Activated naive CD8-positive, alpha-beta T cell treated with anti-CD3 and anti-CD28 coated beads, Interleukin-2, amount 50 U/mL, for 24 hours (primary cell): ENCODE measurements at regions not wholly inside any gene's neighbourhood (a gene's known extent, or its start where the extent isn't known, plus 50 kb on each side); places are given as distances from the start of the nearest gene placed in this dataset.

ENCODE experiments used
- ATAC-seq: fragments of 150-1000 bp; cut with Tn5 transposase; one replicate; pipeline ENCODE4 v1.10.0; 2021
- DNase-seq: peaks from one replicate; pipeline ENCODE4 v3.0.0; 2021
- H3K27ac Mint-ChIP-seq: one replicate; pipeline ENCODE4 v1.8.0; 2021; ENCODE audit warnings: mild to moderate bottlenecking, mixed read lengths
- H3K27me3 Mint-ChIP-seq: one replicate; pipeline ENCODE4 v1.8.0; 2021; ENCODE audit warnings: mixed read lengths
- H3K36me3 Mint-ChIP-seq: one replicate; pipeline ENCODE4 v1.8.0; 2021; ENCODE audit warnings: low read depth, mixed read lengths
- H3K4me1 Mint-ChIP-seq: one replicate; pipeline ENCODE4 v1.8.0; 2021; ENCODE audit warnings: mixed read lengths
- H3K4me3 Mint-ChIP-seq: one replicate; pipeline ENCODE4 v1.8.0; 2021; ENCODE audit warnings: mild to moderate bottlenecking, moderate library complexity, mixed read lengths
- H3K9me3 Mint-ChIP-seq: one replicate; pipeline ENCODE4 v1.8.0; 2021; ENCODE audit warnings: mixed read lengths

- no peak overlapping the region for H3K4me3 Mint-ChIP-seq
- DNase-seq (no peak), ATAC-seq (no peak)
- H3K9me3 Mint-ChIP-seq = no peaks in the 10 kb centered on the region
- H3K27ac Mint-ChIP-seq = no peak overlapping the region
- H3K4me1 Mint-ChIP-seq = no peaks in the 10 kb centered on the region
- no peaks in the 10 kb centered on the region for H3K36me3 Mint-ChIP-seq
- no peaks in the 10 kb centered on the region for H3K27me3 Mint-ChIP-seq
Observed at GRCh38 chr10:128306535-128306934, 180.3 kb upstream of the MKI67 start.

DNA sequence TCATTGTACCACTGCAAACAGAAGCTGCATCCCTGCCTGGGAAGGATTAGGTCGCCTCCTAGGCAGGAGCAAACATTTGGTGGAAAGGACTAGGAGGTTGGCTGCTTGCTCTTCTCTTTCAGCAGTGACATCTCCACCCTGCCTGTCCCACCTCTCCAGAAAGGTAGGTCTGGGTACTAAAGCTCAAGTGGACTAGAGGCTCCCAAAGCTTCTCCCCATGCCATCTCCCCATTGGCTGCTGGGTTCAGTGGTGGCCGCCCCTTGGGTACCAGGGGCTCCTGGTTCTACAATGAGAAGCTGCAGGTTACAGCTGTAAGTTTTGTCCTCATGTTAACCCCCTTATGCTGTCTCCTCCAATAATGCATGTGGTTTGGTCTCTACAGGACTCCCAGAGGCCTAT is 180.7 kb upstream of the MKI67 start:
- ATAC-seq = no peak
- no peak overlapping the region for H3K27ac Mint-ChIP-seq
- H3K9me3 Mint-ChIP-seq = no peaks in the 10 kb centered on the region

DNA sequence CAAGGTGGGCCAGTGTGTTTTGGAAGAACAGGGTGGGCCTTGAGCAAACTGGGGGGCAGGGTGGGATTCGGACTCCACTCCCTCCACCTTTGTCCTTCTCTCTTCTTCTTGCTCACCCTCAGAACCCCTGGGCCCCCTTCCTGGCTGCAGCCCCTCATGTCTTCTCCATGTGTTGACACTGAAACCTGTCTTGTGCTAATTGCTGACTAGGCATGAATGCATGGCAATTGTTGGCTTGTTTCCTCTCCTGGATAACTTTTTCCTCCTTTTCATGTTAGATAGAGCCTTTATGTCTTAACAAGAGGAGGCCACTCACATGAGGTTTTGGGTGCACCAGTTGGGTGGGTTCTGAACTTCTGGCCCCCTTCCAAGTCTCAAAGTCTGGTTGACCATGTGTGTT is 181.6 kb upstream of the MKI67 start:
- Mint-ChIP-seq H3K4me1 (no peaks in the 10 kb centered on the region), H3K4me3 (no peak overlapping the region), H3K36me3 (no peaks in the 10 kb centered on the region), H3K27me3 (no peaks in the 10 kb centered on the region), H3K9me3 (no peaks in the 10 kb centered on the region), H3K27ac (no peak overlapping the region)
- ATAC-seq (no peak), DNase-seq (no peak)

More for the DNA sequence above, 180.7 kb upstream of the MKI67 start:
- Mint-ChIP-seq H3K4me1 (no peaks in the 10 kb centered on the region), H3K4me3 (no peak overlapping the region), H3K36me3 (no peaks in the 10 kb centered on the region), H3K27me3 (no peaks in the 10 kb centered on the region)
- DNase-seq = no peak

DNA sequence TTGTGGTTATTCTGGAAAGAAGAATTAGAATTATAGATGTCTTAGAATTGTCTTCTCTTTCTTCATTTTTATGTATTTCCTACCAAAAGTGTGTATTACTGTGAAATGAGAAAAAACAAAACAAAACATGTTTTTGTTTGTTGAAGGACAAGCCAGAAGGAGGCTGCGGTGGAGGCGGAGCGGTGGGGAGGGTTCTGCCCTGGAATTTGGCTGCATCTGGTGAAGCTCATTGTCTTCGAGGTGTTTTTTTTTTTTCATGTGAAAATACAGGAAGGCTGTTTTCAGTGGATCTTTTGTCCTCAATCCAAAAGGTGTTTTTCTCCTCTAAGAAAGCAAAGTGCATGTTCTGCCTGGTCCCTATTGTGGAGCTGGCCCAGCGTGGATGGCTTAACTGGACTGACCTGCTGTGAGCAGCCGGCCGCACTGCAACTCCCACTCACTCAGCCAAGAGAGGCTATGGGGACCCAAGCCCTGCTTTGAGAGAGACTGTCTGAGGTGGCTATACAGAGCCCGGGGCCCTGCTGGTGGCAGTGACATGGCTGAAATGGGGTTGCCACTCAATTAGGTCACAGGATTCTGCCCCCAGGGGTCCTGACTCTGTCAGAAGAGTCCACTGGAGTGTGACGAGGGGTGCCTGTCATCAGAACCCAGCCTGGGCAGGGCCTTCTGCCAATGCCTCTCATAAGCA is 184.9 kb upstream of the MKI67 start:
- DNase-seq = no peak
- Mint-ChIP-seq H3K36me3 (no peaks in the 10 kb centered on the region), H3K9me3 (no peaks in the 10 kb centered on the region), H3K4me3 (no peak overlapping the region), H3K4me1 (no peaks in the 10 kb centered on the region), H3K27ac (no peak overlapping the region), H3K27me3 (no peaks in the 10 kb centered on the region)
- ATAC-seq = no peak

GRCh38 chr10:128312250-128312649 is 186.0 kb upstream of the MKI67 start:
- Mint-ChIP-seq H3K4me3 (no peak overlapping the region), H3K36me3 (no peaks in the 10 kb centered on the region), H3K27me3 (no peaks in the 10 kb centered on the region), H3K4me1 (no peaks in the 10 kb centered on the region), H3K9me3 (no peaks in the 10 kb centered on the region), H3K27ac (no peak overlapping the region)
- DNase-seq (no peak), ATAC-seq (no peak)

DNA sequence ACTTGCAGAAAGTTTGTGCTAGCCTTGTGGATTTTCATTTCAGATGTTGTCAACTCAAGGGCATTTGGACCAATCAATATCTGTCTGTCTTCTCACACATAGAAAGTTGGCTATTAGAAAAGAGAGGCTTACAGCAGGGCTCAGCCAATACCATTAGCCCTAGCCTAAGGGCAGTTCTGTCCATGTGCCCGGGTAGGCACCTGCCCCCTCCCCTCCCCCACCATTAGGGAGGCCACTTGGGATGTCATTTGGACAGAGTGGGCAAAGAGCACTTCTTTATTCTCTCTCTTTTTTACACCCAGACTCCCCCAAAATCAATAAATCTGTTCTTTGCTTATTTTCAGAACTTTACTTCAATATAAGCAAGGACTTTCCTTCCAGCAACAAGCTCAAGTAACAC is 188.5 kb upstream of the MKI67 start:
- no peak overlapping the region for H3K4me3 Mint-ChIP-seq

DNA sequence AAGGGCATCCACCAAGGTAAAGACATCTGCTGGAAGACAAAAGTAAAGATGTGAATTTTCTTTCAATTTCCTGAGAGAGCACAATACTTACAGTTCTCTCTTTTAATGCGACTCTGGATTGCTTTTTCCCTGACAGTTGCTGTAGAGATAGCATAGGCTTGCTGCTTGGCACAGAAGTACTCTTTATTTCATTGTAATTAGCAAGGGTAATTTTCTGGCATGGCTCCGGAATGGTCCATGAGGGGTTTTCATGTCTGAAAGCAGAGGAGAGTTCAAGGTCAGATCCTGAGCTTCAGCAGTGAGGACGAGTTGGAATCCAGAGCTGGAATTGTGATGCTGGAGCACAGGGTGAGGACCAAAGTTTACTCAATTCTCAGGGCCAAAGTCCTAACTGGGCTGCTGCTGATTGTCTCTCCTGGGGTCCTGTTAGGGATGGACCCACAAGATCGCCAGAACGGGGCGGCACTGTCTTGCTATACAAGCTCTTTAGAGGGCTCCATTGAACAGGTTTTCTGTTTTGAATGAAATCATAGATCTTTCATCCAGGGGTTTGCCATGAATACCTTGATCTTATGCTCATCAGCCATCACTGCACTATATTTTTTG is 190.0 kb upstream of the MKI67 start:
- Mint-ChIP-seq H3K27me3 (no peaks in the 10 kb centered on the region), H3K36me3 (no peaks in the 10 kb centered on the region), H3K27ac (no peak overlapping the region), H3K9me3 (no peaks in the 10 kb centered on the region), H3K4me3 (no peak overlapping the region), H3K4me1 (no peaks in the 10 kb centered on the region)
- ATAC-seq (no peak), DNase-seq (no peak)

More for the DNA sequence above, 188.5 kb upstream of the MKI67 start:
- Mint-ChIP-seq H3K27me3 (no peaks in the 10 kb centered on the region), H3K4me1 (no peaks in the 10 kb centered on the region), H3K27ac (no peak overlapping the region), H3K36me3 (no peaks in the 10 kb centered on the region), H3K9me3 (no peaks in the 10 kb centered on the region)
- DNase-seq (no peak), ATAC-seq (no peak)

GRCh38 chr10:128316925-128317324 is 190.7 kb upstream of the MKI67 start:
- DNase-seq (no peak), ATAC-seq (no peak)
- Mint-ChIP-seq H3K4me3 (no peak overlapping the region), H3K4me1 (no peaks in the 10 kb centered on the region), H3K36me3 (no peaks in the 10 kb centered on the region), H3K27ac (no peak overlapping the region), H3K9me3 (no peaks in the 10 kb centered on the region), H3K27me3 (no peaks in the 10 kb centered on the region)

GRCh38 chr10:128318366-128318765 is 192.1 kb upstream of the MKI67 start:
- H3K4me3 Mint-ChIP-seq = no peak overlapping the region
- no peak for DNase-seq
- H3K27ac Mint-ChIP-seq = no peak overlapping the region
- H3K36me3 Mint-ChIP-seq = no peaks in the 10 kb centered on the region
- ATAC-seq = no peak
- H3K27me3 Mint-ChIP-seq = no peaks in the 10 kb centered on the region
- H3K4me1 Mint-ChIP-seq = no peaks in the 10 kb centered on the region
- H3K9me3 Mint-ChIP-seq = no peaks in the 10 kb centered on the region

- Mint-ChIP-seq H3K4me3 (no peak overlapping the region), H3K9me3 (no peaks in the 10 kb centered on the region), H3K36me3 (no peaks in the 10 kb centered on the region)
Observed at GRCh38 chr10:128318913-128319312, 192.7 kb upstream of the MKI67 start.

GRCh38 chr10:128322106-128322505 is 195.9 kb upstream of the MKI67 start:
- Mint-ChIP-seq H3K4me1 (no peaks in the 10 kb centered on the region), H3K27me3 (peaks cover 2% of the 10 kb centered on the region), H3K27ac (no peak overlapping the region), H3K36me3 (no peaks in the 10 kb centered on the region), H3K4me3 (no peak overlapping the region), H3K9me3 (no peaks in the 10 kb centered on the region)
- DNase-seq = no peak
- ATAC-seq = no peak

More at GRCh38 chr10:128318913-128319312, 192.7 kb upstream of the MKI67 start:
- no peak overlapping the region for H3K27ac Mint-ChIP-seq
- H3K4me1 Mint-ChIP-seq = no peaks in the 10 kb centered on the region
- no peaks in the 10 kb centered on the region for H3K27me3 Mint-ChIP-seq
- ATAC-seq (no peak), DNase-seq (no peak)

GRCh38 chr10:128322950-128323349 is 196.7 kb upstream of the MKI67 start:
- H3K4me1 Mint-ChIP-seq = no peaks in the 10 kb centered on the region
- no peak overlapping the region for H3K4me3 Mint-ChIP-seq
- no peak overlapping the region for H3K27ac Mint-ChIP-seq
- no peaks in the 10 kb centered on the region for H3K36me3 Mint-ChIP-seq
- no peaks in the 10 kb centered on the region for H3K9me3 Mint-ChIP-seq
- no peak for DNase-seq
- peaks cover 2% of the 10 kb centered on the region for H3K27me3 Mint-ChIP-seq
- no peak for ATAC-seq

GRCh38 chr10:128324058-128324827 is 198.0 kb upstream of the MKI67 start:
- Mint-ChIP-seq H3K4me3 (no peak overlapping the region), H3K27ac (no peak overlapping the region), H3K36me3 (no peaks in the 10 kb centered on the region), H3K4me1 (no peaks in the 10 kb centered on the region), H3K9me3 (no peaks in the 10 kb centered on the region), H3K27me3 (peaks cover 2% of the 10 kb centered on the region)
- ATAC-seq (no peak), DNase-seq (no peak)

DNA sequence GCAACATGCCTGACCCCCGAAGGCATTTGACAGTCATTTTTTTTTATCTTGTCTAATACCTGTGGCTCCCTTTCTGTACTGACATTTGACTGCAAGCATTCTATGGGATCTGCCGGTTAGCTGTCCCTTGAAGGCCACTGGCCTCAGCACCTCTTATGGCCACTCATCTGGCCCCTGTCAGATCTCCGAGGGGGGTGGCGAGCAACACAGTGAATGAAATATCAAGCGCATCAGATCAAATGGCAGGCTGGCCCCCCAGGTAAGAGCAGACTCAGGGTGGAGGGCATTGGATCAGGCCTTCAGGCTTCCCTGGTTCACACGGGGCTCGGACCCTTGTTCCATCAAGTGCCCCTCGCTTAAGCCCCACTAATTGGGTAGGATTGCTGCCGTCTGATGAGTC is 199.6 kb upstream of the MKI67 start:
- no peak for DNase-seq
- peaks cover 2% of the 10 kb centered on the region for H3K27me3 Mint-ChIP-seq
- H3K4me3 Mint-ChIP-seq = no peak overlapping the region
- no peak overlapping the region for H3K27ac Mint-ChIP-seq
- no peaks in the 10 kb centered on the region for H3K4me1 Mint-ChIP-seq
- no peaks in the 10 kb centered on the region for H3K9me3 Mint-ChIP-seq
- H3K36me3 Mint-ChIP-seq = no peaks in the 10 kb centered on the region
- no peak for ATAC-seq

DNA sequence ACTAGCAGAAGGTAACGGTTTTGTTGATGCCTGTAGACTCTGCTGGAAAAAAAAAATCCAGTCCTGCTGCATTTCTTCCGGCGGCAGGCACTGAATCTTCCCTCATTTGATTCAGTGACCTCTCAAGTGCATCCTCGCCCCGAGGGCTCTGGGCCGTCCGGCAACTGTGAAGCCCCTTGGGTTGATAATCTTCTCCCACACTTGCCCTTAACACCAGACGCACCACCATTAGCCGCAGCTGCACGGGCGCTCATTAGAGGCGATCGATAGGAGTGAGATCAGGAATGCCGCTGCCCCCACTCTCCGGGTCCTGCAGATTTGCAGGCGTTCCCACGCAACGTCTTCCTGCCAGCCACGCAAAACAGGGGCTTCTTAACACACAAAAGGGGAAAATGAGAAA is 200.0 kb upstream of the MKI67 start:
- no peaks in the 10 kb centered on the region for H3K9me3 Mint-ChIP-seq
- no peak overlapping the region for H3K27ac Mint-ChIP-seq

More for the DNA sequence above, 200.0 kb upstream of the MKI67 start:
- no peak for DNase-seq
- Mint-ChIP-seq H3K27me3 (peaks cover 2% of the 10 kb centered on the region), H3K4me3 (no peak overlapping the region), H3K4me1 (no peaks in the 10 kb centered on the region), H3K36me3 (no peaks in the 10 kb centered on the region)
- no peak for ATAC-seq
